ENCODE measurements at regions not wholly inside any gene's neighbourhood (a gene's known extent, or its start where the extent isn't known, plus 50 kb on each side); places are given as distances from the start of the nearest gene placed in this dataset.

- Histone ChIP-seq H3K4me3 (no peak overlapping the region), H3K27ac (no peak overlapping the region)
- DNase-seq (ENCODE audit: low spot score) = no peak
- TF ChIP-seq CTCF (IDR thresholded peaks at IDR 0.05) = no peak
These were observed 451.5 kb downstream of the TOX3 start for GRCh38 chr16:52095471-52095870.

- Histone ChIP-seq H3K4me3 (no peak overlapping the region), H3K27ac (no peak overlapping the region)
- no peak for DNase-seq (ENCODE audit: low spot score)
- no peak for TF ChIP-seq CTCF (IDR thresholded peaks at IDR 0.05)
These were observed 454.8 kb downstream of the TOX3 start for GRCh38 chr16:52092126-52092525.

- no peak for DNase-seq (ENCODE audit: low spot score)
- TF ChIP-seq CTCF (IDR thresholded peaks at IDR 0.05) = no peak
- no peak overlapping the region for H3K4me3 ChIP-seq
- H3K27ac ChIP-seq = no peak overlapping the region
These were observed 456.9 kb downstream of the TOX3 start for GRCh38 chr16:52090080-52090479.

- Histone ChIP-seq H3K4me3 (no peak overlapping the region), H3K27ac (no peak overlapping the region)
- DNase-seq (ENCODE audit: low spot score) = no peak
- TF ChIP-seq CTCF (IDR thresholded peaks at IDR 0.05) = no peak
These were observed 457.5 kb downstream of the TOX3 start for GRCh38 chr16:52089476-52089875.

GRCh38 chr16:52086901-52087300 is 460.0 kb downstream of the TOX3 start:
- no peak for DNase-seq (ENCODE audit: low spot score)
- TF ChIP-seq CTCF (IDR thresholded peaks at IDR 0.05) = no peak
- Histone ChIP-seq H3K4me3 (no peak overlapping the region), H3K27ac (no peak overlapping the region)

- Histone ChIP-seq H3K27ac (no peak overlapping the region), H3K4me3 (no peak overlapping the region)
- no peak for TF ChIP-seq CTCF (IDR thresholded peaks at IDR 0.05)
- DNase-seq (ENCODE audit: low spot score) = no peak
These were observed 468.0 kb downstream of the TOX3 start for GRCh38 chr16:52078716-52079655.

- DNase-seq (ENCODE audit: low spot score) = no peak
- H3K4me3 ChIP-seq = no peak overlapping the region
- no peak overlapping the region for H3K27ac ChIP-seq
- TF ChIP-seq CTCF (IDR thresholded peaks at IDR 0.05) = no peak
These were observed 469.3 kb downstream of the TOX3 start for GRCh38 chr16:52077607-52078006.
